ENCODE measurements at regions not wholly inside any gene's neighbourhood (a gene's known extent, or its start where the extent isn't known, plus 50 kb on each side); places are given as distances from the start of the nearest gene placed in this dataset.

GRCh38 chr9:18343784-18344183 is 130.2 kb upstream of the ADAMTSL1 start:
- no peak overlapping the region for H4K8ac ChIP-seq (replicated peaks; ENCODE audit: insufficient read length, low read depth, low read length)
- H4K20me1 ChIP-seq (ENCODE audit: control insufficient read depth, insufficient read depth, insufficient read length), result no peaks in the 10 kb centered on the region
- Mint-ChIP-seq H3K27ac (no peak overlapping the region), H3K9me3 (peaks cover 13 to 16% of the 10 kb centered on the region in 2 experiments; a peak in 4 of 5 replicates), H3K27me3 (ENCODE audit: low read depth) (no peaks in the 10 kb centered on the region), H3K36me3 (ENCODE audit: insufficient read depth in 1 of 3, low read depth in 3 of 3) (peaks cover 0 to 16% (median 0%) of the 10 kb centered on the region in 3 experiments; a peak in 4 of 7 replicates), H3K4me3 (no peak overlapping the region), H3K4me1 (peaks cover 0 to 9% of the 10 kb centered on the region in 2 experiments; a peak in 2 of 4 replicates)
- H3T11ph ChIP-seq (ENCODE audit: low read length), result no peak overlapping the region
- WGBS (ENCODE audit: extremely low coverage, insufficient read length, low lambda C conversion rate), result no CpG with 5 or more reads among the region's 2 CpGs
- H3K14ac ChIP-seq (ENCODE audit: insufficient read depth, low read length), result no peak overlapping the region
- no peak overlapping the region for H4K91ac ChIP-seq (ENCODE audit: insufficient read length, low read depth, low read length)
- H3K9ac ChIP-seq (ENCODE audit: extremely low read depth, insufficient read length, low read length), result no peak overlapping the region
- H3K27ac ChIP-seq (ENCODE audit: insufficient read length, low read depth, low read length), result no peak overlapping the region
- no peak overlapping the region for H3K18ac ChIP-seq (ENCODE audit: insufficient read length, low read depth, low read length)
- no peak overlapping the region for H4K5ac ChIP-seq (ENCODE audit: insufficient read length, low read depth, low read length)
- no peak overlapping the region for H3K4me2 ChIP-seq (ENCODE audit: insufficient read depth, insufficient read length, low read length)
- H2BK12ac ChIP-seq (ENCODE audit: insufficient read length, low read depth, low read length), result no peak overlapping the region
- TF ChIP-seq, protein P1, sequence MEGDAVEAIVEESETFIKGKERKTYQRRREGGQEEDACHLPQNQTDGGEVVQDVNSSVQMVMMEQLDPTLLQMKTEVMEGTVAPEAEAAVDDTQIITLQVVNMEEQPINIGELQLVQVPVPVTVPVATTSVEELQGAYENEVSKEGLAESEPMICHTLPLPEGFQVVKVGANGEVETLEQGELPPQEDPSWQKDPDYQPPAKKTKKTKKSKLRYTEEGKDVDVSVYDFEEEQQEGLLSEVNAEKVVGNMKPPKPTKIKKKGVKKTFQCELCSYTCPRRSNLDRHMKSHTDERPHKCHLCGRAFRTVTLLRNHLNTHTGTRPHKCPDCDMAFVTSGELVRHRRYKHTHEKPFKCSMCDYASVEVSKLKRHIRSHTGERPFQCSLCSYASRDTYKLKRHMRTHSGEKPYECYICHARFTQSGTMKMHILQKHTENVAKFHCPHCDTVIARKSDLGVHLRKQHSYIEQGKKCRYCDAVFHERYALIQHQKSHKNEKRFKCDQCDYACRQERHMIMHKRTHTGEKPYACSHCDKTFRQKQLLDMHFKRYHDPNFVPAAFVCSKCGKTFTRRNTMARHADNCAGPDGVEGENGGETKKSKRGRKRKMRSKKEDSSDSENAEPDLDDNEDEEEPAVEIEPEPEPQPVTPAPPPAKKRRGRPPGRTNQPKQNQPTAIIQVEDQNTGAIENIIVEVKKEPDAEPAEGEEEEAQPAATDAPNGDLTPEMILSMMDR (conservative IDR thresholded peaks at IDR 0.05), result no peak
- H2BK20ac ChIP-seq (ENCODE audit: low read depth, low read length, poor library complexity, severe bottlenecking), result no peak overlapping the region
- no peak overlapping the region for H2AFZ ChIP-seq (ENCODE audit: low read length)
- H3K4ac ChIP-seq (ENCODE audit: low read depth, low read length), result no peak overlapping the region
- H2BK120ac ChIP-seq (ENCODE audit: low read depth, low read length, poor library complexity, severe bottlenecking), result no peak overlapping the region
- H3K79me1 ChIP-seq (ENCODE audit: insufficient read depth, low read depth, low read length, poor library complexity, severe bottlenecking), result no peaks in the 10 kb centered on the region
- H3K4me1 ChIP-seq (ENCODE audit: insufficient read depth, low read length), result no peaks in the 10 kb centered on the region
- no peak overlapping the region for H3K23ac ChIP-seq (ENCODE audit: insufficient read length, low read depth, low read length)
- H2AK5ac ChIP-seq (ENCODE audit: insufficient read length, low read length), result no peak overlapping the region
- H2BK5ac ChIP-seq (ENCODE audit: insufficient read length, low read length), result no peak overlapping the region
- no peaks in the 10 kb centered on the region for H3K9me3 ChIP-seq (ENCODE audit: control insufficient read depth, low read depth, low read length)
- H3K23me2 ChIP-seq (ENCODE audit: insufficient read length, low read depth, low read length, poor library complexity, severe bottlenecking), result no peaks in the 10 kb centered on the region
- H3K79me2 ChIP-seq (ENCODE audit: insufficient read depth, low read length), result no peaks in the 10 kb centered on the region
- H3K56ac ChIP-seq (ENCODE audit: insufficient read length, low read depth, low read length), result no peak overlapping the region
- H3K27me3 ChIP-seq (ENCODE audit: insufficient read depth, low read length), result no peaks in the 10 kb centered on the region
- no peak overlapping the region for H2BK15ac ChIP-seq (ENCODE audit: low read depth, low read length)
- no peak for DNase-seq
